NCI-H1417 (cell line): ENCODE measurements at regions not wholly inside any gene's neighbourhood (a gene's known extent, or its start where the extent isn't known, plus 50 kb on each side); places are given as distances from the start of the nearest gene placed in this dataset.

Experiments used
- DNase-seq, 3 experiments: peaks; one replicate each; lab custom pipeline; 2025; lab: John Stamatoyannopoulos, UW

DNA sequence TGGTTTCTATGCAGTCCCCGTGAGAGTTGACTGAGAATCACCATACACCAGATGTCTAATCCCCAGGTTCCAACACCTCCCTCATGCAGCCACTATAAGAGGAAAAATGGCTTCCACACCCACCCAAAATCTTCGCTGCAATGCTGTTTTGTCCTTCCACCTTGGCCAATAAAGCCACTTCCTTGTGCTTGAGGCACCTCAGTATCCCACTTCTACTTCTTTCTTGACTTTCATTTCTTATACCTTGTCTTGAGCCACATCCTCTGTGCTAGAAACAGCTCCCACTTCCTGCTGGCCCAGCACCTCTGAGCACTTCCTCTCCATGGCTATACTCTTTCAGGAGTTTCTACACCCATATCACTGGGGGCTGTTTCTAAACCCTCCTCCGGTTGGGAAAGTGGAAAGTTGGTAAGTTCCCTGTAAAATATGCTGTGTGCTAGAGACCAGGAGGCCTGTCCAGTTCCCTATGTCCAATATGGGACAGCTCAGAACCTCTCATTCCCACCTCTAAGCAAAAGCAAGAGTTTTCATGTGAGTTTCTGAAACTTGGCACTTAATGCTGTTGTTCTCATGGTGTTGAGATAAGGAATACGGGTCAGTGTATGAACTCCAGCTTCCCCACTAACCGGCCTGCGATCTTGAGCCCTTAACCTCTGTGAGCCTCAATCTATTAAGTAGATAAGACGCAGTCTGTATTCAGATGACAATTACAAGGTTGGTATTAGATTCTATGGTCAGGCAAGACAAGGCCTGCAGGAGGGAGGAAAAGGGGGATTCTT is 209.1 kb upstream of the ID2 start:
- DNase-seq, result no peak

DNA sequence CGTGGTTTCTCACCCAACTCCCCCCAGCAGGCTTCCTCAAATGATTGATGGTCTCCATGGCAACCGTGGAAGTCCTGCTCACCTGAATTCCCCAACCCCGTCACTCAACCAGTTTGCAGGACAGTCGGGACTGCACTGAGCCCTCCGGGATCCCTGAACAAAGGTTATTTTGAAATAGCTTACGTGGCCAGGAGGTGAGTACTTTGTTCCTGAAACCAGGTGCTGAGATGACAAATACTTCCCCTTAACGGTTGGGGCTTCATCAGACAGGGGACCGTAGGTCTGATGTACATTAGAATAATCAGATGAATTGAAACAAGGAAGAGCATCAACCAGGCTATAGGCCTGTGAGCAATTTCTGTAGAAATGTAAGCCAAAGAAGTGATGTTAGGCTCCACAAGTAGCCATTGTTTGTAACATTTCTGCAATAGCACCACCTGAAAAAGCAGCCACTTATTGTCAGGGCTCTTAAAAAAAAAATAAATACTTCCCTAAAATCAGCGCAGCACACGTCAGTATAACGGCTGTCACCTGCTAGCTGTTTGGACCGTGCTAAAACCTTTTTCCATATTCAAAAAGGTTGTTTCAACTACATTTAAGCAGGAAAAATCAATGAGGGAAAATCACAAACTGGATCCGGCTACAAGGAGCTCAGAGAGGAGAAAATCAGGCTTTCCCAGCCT is 206.4 kb upstream of the ID2 start:
- peak; percentile 45 to 83 (median 65) for DNase-seq

DNA sequence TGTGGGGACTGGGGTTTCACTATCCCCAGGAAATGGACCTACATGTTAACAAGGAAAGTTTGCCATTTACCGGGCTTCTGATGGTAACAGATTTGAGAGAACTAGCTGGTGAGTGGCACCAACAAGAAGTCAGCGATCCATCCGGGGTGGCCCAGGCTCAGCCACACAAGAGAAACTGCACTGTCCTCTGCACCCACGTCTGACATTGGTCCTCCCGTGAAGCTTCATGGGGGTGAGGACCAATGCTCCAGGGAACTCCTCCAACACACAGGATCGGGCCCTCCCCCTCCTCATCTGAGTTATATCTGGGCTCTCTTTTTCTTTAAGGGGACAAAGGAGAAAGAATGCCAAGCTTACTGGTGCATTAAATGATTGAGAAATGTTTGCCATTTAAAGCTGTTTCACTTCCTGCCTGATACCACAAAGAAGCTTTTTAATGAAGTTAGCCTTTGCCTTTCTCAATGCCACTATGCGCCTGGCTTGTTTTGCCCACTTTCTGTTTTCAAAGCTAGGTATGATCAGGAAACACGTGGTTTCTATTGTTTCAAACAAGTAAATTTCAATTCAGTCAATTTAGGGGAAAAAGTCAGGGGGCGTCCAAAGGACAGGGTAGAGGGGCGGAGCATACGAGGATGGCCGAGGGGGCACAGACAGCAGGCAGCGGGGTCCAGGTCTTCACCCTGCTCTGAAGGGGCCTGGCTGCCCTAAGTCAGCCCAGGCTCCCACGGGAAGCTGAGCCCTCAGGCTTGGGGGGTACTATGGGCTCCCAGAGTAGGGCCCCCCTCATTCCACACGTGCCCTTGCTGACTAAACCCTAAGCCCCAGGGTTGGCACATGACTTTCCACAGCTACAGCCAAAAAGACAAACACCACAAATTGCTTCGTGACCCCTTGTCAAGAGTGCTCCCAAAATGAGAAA is 204.0 kb upstream of the ID2 start:
- DNase-seq, result no peak

DNA sequence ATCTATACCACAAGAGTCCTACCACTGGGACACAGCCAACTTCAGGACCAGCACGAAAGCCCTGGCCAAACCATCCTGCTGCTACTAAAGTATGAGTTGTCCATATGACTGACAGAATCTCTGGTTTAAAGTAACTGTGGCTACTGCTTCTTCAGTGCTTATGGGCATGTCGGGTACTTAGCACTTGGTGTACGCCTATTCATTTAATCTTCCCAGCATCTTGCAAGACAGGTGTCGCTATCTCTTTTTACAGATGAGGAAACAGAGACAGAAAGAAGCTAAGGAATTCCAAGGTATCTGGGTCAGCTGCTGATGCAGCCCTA is 203.4 kb upstream of the ID2 start:
- no peak for DNase-seq

- DNase-seq, result no peak
These were observed 202.6 kb upstream of the ID2 start for GRCh38 chr2:8479298-8479697.

- DNase-seq, result no peak
These were observed 200.9 kb upstream of the ID2 start for GRCh38 chr2:8480915-8481314.

- peak in 1 of 3 experiments; percentile 48 for DNase-seq
These were observed 200.3 kb upstream of the ID2 start for GRCh38 chr2:8481463-8482009.

GRCh38 chr2:8482432-8482831 is 199.4 kb upstream of the ID2 start:
- no peak for DNase-seq

- no peak for DNase-seq
These were observed 197.2 kb upstream of the ID2 start for GRCh38 chr2:8484502-8485283.

- no peak for DNase-seq
These were observed 196.1 kb upstream of the ID2 start for GRCh38 chr2:8485736-8486135.

DNA sequence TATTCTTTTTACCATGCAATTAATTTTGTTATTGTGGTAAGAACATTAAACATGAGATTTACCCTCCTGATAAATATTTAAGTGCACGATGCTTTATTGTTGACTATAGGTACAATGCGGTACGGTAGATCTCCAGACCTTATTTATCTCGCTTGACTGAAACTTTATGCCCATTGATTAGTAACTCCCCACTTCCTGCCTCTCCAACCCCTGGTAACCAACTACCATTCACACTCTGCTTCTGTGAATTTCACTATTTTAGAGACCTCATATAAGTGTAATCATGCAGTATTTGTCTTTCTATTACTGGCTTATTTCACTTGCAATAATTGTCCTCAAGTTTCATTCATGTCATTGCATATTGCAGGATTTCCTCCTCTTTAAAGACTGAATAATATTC is 195.7 kb upstream of the ID2 start:
- DNase-seq, result no peak

GRCh38 chr2:8487461-8487932 is 194.4 kb upstream of the ID2 start:
- no peak for DNase-seq

DNA sequence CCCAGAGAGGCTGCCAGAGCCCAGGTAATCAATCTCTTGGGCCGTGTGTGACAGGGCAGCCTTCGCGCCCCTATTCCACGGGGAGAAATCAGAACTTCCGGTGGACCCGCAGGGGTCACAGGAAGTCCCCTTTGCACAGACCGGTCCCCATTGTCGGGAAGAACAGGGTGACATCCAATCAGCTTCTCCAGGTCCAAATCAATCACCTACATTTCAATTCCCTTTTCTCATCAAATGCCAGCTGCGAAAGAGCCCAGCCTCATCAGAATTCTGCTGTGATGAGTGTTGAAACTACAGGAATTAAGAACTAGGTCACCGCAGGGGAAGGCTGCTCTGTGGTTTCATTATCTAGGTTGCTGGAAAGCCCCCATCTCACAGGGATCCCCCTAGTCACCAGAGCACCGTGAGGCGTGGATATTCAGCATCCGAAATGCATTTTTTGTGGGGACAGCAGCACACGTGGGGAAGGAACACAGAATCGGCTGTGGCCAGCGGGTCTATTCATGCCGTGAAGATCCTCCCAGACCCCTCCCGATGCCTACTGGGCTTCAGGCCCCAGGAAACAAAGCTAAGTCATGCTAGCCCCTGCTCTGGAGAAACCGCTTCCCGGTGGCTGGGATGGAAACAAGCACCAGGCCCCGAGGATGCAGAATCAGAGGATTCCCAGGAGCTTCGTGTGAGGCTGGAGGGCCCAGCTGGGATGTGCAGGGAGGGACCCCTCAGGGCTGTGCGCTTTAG is 193.7 kb upstream of the ID2 start:
- no peak for DNase-seq

- no peak for DNase-seq
These were observed 192.6 kb upstream of the ID2 start for GRCh38 chr2:8489221-8489620.

DNA sequence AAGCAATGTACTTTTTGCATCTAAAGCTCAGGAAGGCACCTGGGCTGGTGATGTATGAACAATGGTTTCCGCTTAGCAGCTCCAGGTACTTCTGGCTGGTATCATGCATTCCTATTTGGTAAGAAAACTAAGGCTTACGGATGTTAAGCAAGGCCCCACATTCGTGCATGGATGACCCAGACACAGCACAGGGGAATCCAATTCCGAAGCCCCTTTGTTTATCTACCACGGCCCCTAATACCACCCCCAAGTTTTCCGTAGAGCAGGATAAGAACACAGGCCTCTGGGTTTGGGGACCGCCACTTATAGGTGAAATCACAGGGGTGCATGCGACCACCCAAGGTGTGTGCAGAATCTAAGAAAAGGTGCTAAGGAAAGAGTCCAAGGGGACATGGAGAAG is 192.1 kb upstream of the ID2 start:
- DNase-seq, result no peak

GRCh38 chr2:8490166-8490721 is 191.6 kb upstream of the ID2 start:
- DNase-seq, result no peak

DNA sequence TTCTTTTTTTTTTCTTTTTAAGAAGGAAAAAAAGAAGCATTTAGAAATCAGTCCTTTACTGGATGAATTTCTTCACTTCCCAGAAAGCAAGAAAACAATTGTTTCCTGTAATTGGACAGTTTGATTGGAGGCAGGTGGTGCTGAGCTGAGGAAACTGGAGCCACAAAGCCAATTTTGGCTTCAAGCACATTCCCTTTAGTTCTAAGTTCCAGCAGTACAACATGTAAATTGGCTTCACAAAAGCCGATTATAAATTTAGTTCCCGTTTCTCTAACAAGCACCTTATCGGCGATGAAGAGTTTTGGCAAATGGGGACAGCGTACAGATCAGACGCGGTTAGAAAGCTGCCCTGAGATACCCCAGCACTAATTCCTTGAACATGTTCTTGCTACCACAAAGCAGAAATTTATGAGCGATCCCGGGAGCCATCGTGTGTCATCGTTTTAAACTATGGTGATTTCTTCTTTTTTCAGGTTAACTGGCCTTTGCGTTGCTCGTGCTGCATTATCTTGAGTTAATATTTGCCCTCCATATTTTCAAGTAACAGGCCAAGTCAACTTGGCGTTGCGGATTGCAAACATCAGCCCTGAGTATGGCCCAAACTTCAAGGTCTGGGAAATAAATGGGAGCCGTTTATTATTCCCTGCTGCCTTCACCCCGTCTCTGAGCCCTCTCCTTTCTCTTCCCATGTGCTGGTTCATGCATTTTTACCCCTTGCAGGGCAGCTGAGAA is 190.4 kb upstream of the ID2 start:
- DNase-seq, result peak in 2 of 3 experiments; percentile 36 to 66

DNA sequence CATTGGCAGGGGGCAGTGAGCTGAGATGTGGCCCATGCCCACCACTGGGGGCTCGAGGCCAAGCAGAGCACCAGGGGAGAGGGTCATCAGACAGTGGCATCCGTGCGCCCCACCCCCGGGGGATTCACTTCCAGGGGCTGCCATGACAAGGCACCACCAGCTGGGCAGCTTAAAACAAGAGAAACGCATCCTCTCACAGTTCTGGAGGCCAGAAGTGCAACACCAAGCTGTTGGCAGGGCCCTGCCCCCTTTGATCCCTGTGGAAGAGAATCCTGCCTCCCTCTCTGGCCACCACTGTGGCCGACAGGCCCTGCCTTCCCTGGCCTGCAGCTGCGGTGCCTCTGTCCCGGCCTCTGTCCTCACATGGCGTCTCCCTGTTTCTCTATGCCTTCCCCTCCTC is 187.7 kb upstream of the ID2 start:
- no peak for DNase-seq

- DNase-seq, result no peak
These were observed 187.3 kb upstream of the ID2 start for GRCh38 chr2:8494589-8494988.
